Fibroblast of skin of abdomen (primary cell): ENCODE measurements at regions not wholly inside any gene's neighbourhood (a gene's known extent, or its start where the extent isn't known, plus 50 kb on each side); places are given as distances from the start of the nearest gene placed in this dataset.

Experiments used
- DNase-seq: peaks from one replicate; pipeline ENCODE4 v3.0.0-alpha.2; 2013

- DNase-seq = no peak
These were observed 335.4 kb upstream of the MGMT start for GRCh38 chr10:129131457-129132132.

- DNase-seq = no peak
These were observed 333.2 kb upstream of the MGMT start for GRCh38 chr10:129133856-129134255.

DNA sequence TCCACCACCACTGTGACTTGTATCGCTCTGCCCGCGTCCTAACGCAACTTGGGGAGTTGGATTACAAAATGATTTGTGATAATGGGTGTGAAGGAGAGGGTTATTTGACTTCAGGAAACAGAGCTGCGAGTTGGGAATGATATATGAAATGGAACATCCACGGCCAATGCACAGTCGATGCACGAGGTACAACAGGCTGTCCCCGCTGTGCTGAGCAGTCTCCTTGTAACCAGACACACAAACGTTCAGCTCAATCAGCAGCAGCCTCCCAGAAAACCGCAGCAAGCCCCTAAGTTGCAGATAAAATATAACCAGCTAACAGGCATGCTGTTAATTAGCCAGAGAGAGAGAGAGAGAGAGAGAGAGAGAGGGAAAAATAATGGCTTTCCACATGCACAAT, 332.7 kb upstream of the MGMT start:
- DNase-seq = no peak

GRCh38 chr10:129135624-129136023, 331.4 kb upstream of the MGMT start:
- DNase-seq = no peak

- no peak for DNase-seq
These were observed 331.0 kb upstream of the MGMT start for GRCh38 chr10:129136074-129136473.

GRCh38 chr10:129136951-129137350, 330.1 kb upstream of the MGMT start:
- no peak for DNase-seq

DNA sequence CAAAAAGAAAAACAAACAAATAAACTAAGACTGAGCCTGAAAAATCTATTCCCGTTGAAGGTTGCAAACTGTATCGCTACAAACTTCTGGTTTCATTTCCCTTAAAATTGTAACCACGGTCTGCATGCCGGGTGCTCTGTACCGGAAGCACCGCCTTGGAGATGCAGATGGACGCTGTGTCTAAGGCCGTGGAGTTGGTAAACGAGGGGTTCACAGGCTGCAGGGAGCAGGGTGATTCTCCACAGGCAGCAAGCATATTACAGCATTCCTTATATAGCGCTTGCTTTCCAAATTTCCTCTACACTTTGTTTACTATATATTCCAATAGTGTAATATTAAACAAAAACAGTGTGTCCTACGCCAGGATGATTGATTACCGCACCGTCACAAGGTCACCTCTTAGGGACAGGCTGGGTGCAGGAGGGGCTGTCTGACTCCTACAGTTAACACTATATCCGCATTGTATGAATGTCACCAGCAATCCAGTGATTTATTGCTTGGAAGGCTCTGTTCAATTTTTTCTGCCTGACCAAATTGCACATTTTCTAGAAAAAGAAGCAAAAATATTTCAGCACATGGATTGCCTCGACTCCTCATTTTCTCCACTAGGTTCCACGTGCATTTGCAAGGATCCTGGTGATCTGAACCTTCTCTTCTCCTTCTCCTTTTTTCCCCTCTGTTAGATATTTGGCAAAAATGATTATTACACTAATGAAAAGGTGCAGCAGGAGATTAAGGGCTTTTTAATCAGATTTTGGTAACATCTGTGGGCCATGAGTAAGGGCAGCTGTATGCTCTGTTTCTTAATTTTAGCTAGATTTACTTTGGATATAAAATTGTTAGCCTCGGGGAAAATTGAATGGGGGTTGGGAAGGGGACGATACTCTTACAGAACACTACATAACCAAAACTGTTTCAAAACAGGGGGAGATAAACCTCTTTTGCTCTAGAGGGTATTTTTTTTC, 325.8 kb upstream of the MGMT start:
- DNase-seq = no peak

DNA sequence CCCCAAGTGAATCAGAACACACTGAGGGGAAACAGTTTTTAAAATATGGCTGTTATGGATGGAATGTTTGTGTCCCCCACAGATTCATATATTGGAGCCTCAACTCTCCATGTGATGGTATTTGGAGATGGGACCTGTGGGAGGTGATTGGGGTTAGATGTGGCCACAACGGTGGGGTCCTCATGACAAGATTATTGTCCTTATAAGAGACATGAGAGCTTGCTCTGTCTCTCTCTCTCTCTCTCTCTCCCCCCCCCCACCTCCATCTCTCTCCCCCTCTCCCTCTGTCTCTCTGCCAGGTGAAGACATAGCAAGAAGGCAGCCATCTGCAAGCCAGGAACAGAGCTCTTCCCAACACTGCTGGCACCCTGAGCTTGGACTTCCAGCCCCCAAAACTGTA, 315.8 kb upstream of the MGMT start:
- DNase-seq = no peak

GRCh38 chr10:129156406-129156805, 310.6 kb upstream of the MGMT start:
- no peak for DNase-seq

GRCh38 chr10:129157185-129157584, 309.9 kb upstream of the MGMT start:
- no peak for DNase-seq

DNA sequence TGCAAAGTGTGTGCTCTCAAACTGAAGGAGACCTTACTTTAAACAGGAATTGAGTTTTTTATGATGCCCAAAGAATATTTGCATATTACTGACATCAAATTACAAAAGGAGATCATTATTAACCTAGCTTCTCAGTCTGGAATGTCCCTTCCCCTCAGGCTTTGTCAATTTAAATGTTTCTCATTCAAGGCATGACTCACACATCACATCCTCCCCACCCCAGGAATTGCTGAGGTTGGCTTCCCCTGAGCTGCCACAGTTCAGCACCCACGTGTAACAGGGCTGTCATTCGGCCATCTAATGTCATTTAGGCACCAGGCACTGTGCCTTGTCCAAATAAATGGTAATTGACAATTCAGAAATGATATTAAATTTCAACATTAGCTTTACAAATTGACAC, 305.9 kb upstream of the MGMT start:
- DNase-seq = no peak

DNA sequence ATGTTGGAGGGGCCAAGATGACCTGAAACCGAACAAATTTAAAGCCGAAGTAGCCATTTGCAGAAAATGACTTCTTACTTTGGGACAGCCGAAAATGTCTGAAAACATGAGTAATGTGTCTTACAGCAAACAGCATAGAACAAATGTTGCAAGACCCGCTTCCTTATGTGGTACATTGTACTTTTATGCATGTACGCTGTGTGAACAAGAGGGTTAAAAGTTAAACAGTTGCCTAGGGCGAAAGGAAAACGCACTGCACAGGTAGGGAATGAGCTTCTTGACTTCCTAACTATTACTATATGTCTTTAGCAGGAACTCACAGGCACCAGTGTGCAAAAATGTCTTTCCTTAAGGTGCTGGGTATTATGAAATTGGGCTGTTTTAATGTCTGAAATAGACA, 303.5 kb upstream of the MGMT start:
- no peak for DNase-seq

- DNase-seq = no peak
These were observed 301.8 kb upstream of the MGMT start for GRCh38 chr10:129165076-129165720.

DNA sequence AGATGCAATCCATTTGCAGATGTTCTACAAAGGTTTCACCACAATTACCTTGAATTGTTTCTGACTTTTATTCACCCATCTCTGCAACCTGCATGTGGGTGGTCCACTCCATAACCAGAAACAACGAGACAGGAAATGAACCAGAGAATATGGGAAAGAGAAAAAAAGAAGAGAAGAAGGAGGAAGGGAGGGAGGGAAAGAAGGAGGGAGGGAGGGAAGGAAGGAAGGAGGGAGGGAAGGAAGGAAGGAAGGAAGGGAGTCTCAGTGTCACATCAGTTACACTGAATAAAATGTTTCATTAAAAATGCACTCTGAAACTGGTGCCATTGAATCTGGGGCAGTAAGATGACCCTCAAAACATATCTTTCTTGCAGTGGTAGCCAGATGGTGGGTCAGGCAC, 301.3 kb upstream of the MGMT start:
- DNase-seq = no peak

- no peak for DNase-seq
These were observed 298.4 kb upstream of the MGMT start for GRCh38 chr10:129168660-129169059.

DNA sequence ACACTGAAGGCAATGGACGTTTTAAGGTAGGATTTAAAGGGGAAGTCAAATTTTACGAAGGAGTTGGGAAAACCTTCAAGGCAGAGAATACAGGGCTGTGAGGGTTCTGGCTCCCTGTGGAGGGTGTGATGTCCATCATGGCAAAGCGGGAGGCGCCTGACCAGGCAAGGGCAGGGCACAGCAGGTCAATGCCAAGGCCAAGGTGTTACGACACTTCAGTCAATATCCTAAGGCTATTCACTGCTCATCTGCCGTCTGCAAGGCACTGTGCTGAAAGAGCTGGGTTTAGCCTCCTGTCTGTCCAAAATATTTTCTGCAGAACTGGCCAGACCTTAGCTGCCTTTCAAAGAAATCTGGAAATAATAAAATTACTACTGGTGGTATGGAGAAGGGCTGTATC, 297.9 kb upstream of the MGMT start:
- DNase-seq = no peak

DNA sequence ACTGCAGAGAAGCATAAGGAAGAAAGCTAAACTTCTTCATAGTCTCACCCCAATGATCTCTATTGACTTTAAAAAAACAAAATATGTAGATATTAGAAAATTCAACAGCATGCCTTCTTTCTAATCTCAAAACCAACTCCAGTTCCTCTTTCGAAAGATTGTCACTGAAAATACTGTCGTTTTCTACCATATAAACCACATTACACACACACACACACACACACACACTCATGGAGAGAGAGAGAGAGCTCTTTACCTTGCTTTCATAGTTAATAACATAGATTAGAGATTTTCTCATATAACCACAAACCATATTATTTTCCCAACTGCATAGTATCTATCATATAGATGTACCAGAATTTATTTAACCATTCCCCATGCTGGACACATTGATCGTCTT, 296.2 kb upstream of the MGMT start:
- no peak for DNase-seq

DNA sequence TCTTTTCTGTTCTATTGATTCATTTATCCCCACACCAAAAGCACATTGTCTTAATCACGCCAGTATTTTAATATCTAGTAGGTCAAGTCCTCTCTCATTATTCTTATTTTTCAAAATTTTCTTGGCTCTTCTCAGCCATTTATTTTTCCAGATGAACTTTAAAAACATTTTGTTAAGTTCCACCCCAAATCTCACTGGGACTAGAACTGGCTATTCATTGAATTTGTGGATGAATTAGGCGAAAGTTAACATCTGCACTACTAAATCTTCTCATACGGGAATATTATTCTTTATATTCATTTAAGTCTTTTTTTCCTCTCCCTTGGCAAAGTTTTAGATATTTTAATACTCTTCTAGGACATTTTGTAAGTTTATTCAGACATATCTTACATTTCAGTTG, 295.2 kb upstream of the MGMT start:
- no peak for DNase-seq

GRCh38 chr10:129174232-129175014, 292.6 kb upstream of the MGMT start:
- DNase-seq = no peak

GRCh38 chr10:129179245-129179971, 287.6 kb upstream of the MGMT start:
- no peak for DNase-seq

DNA sequence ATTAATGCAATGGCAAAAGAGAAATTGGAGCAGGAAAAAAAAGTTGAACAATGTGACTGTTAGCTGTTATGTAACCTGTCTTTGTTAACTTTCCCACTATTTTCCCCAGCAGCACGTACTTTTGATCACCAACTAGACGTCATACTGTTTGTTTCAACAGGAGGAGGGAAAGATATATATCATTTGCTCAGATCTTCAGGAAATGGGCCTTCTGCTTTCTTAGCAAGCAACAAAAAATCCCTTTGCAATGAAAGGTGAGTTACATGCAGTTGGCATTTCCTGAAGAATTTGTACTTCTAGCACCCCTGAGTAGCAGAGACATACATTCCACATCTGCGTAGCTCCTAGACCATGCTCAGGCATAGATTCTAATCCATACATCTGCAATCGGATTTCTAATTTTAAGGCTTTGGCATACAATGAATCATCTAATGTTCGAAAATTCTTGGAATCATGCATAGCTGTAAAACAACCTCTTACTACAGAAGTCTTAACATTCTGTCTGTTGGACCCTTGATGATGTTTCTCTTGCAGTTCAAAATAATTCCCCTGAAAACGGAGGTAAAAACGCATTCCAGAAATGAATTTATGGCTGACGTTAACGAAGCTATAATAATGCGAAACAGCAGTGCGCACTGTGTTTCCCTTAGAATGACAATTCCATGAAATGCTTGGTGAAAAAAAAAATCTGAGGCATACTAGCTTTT, 286.9 kb upstream of the MGMT start:
- DNase-seq = no peak
